HUDEP-2 (cell line): ENCODE measurements at regions not wholly inside any gene's neighbourhood (a gene's known extent, or its start where the extent isn't known, plus 50 kb on each side); places are given as distances from the start of the nearest gene placed in this dataset.

Experiments used
- DNase-seq, 76 experiments: peaks; one replicate each; lab custom pipeline; 2025; ENCODE audit not compliant: unreplicated experiment in 76 of 76; lab: John Stamatoyannopoulos, UW

GRCh38 chr9:38287420-38287985, 105.0 kb upstream of the ALDH1B1 start:
- DNase-seq = no peak

GRCh38 chr9:38286766-38287165, 105.7 kb upstream of the ALDH1B1 start:
- DNase-seq = no peak

- no peak for DNase-seq
These were observed 106.1 kb upstream of the ALDH1B1 start for GRCh38 chr9:38286357-38286756.

- DNase-seq = no peak
These were observed 107.3 kb upstream of the ALDH1B1 start for GRCh38 chr9:38285236-38285635.

GRCh38 chr9:38284588-38285051, 107.9 kb upstream of the ALDH1B1 start:
- no peak for DNase-seq

- DNase-seq = peak in 1 of 76 experiments; percentile 2
These were observed 108.4 kb upstream of the ALDH1B1 start for GRCh38 chr9:38284039-38284575.

- no peak for DNase-seq
These were observed 109.7 kb upstream of the ALDH1B1 start for GRCh38 chr9:38282756-38283155.

- DNase-seq = no peak
These were observed 110.6 kb upstream of the ALDH1B1 start for GRCh38 chr9:38281917-38282316.

GRCh38 chr9:38281196-38281595, 111.3 kb upstream of the ALDH1B1 start:
- DNase-seq = no peak

GRCh38 chr9:38280251-38280800, 112.2 kb upstream of the ALDH1B1 start:
- no peak for DNase-seq

GRCh38 chr9:38278931-38279679, 113.4 kb upstream of the ALDH1B1 start:
- DNase-seq = no peak

- DNase-seq = no peak
These were observed 114.0 kb upstream of the ALDH1B1 start for GRCh38 chr9:38278457-38278856.

GRCh38 chr9:38277601-38278200, 114.8 kb upstream of the ALDH1B1 start:
- no peak for DNase-seq

GRCh38 chr9:38276771-38277439, 115.6 kb upstream of the ALDH1B1 start:
- no peak for DNase-seq

GRCh38 chr9:38274800-38275199, 117.7 kb upstream of the ALDH1B1 start:
- DNase-seq = no peak

- no peak for DNase-seq
These were observed 119.8 kb upstream of the ALDH1B1 start for GRCh38 chr9:38272710-38273109.

- no peak for DNase-seq
These were observed 120.7 kb upstream of the ALDH1B1 start for GRCh38 chr9:38271666-38272241.

- no peak for DNase-seq
These were observed 122.7 kb upstream of the ALDH1B1 start for GRCh38 chr9:38269775-38270174.

- DNase-seq = no peak
These were observed 129.0 kb upstream of the ALDH1B1 start for GRCh38 chr9:38263532-38263931.

- no peak for DNase-seq
These were observed 132.8 kb upstream of the ALDH1B1 start for GRCh38 chr9:38259519-38260218.
